ENCODE measurements at regions not wholly inside any gene's neighbourhood (a gene's known extent, or its start where the extent isn't known, plus 50 kb on each side); places are given as distances from the start of the nearest gene placed in this dataset.

DNA sequence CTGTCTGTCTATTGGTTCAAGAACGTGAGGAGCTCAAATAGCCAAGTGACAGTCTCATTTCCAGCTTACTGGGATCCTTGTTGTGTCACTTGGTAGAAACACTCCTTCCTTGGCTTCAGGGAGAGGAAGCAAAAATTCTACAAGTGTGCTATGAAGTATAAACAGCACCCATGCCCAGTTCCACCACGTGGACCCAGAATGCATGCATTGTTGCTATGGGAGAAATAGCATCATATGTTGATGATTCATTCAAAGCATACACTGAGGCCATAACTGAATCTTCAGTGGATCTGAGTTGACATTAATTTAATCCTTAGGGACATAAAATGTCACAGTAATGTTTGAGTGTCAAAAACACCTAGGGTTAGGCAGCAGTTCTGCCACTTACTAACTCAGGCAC is 199.0 kb upstream of the RXFP2 start:
- Histone ChIP-seq H3K9me3 (ENCODE audit: control insufficient read depth in 1 of 2, insufficient read depth in 1 of 2, low read depth in 1 of 2, low read length in 2 of 2) (no peaks in the 10 kb centered on the region), H3K4me3 (replicated peaks in 1 of 2; ENCODE audit: low read depth in 1 of 2, low read length in 2 of 2) (no peak overlapping the region), H3K27ac (ENCODE audit: low read depth, low read length) (no peak overlapping the region), H4K20me1 (ENCODE audit: insufficient read depth) (no peaks in the 10 kb centered on the region), H3K79me2 (ENCODE audit: insufficient read depth, low read length) (no peaks in the 10 kb centered on the region), H2AFZ (ENCODE audit: low read depth, low read length, poor library complexity, severe bottlenecking) (no peak overlapping the region), H3K4me2 (ENCODE audit: low read length) (no peak overlapping the region), H3K9ac (ENCODE audit: low read length) (no peak overlapping the region), H3K4me1 (ENCODE audit: control insufficient read depth in 1 of 2, insufficient read depth in 2 of 2, low read length in 2 of 2) (no peaks in the 10 kb centered on the region), H3K36me3 (ENCODE audit: control insufficient read depth in 1 of 2, insufficient read depth in 2 of 2, low read length in 2 of 2) (no peaks in the 10 kb centered on the region), H3K27me3 (ENCODE audit: insufficient read depth, low read length) (peaks cover 28% of the 10 kb centered on the region; the same call in 1 of the 2 replicates), H3K9me2 (ENCODE audit: insufficient read depth) (no peaks in the 10 kb centered on the region)
- ATAC-seq (no peak), DNase-seq (ENCODE audit: low read depth, low spot score) (no peak)
- ChIA-PET CTCF (no interaction called here), RAD21 (ENCODE audit: low non-redundant PET in 1 of 2, low total read pairs in 2 of 2, uncharacterized antibody in 2 of 2, unreplicated experiment in 2 of 2) (no interaction called here), POLR2A (no interaction called here)
- intact Hi-C loops (cut with micrococcal nuclease): no loop called here
- BruUV-seq (replicated peaks): no TSS peak
- TF ChIP-seq, protein P1, sequence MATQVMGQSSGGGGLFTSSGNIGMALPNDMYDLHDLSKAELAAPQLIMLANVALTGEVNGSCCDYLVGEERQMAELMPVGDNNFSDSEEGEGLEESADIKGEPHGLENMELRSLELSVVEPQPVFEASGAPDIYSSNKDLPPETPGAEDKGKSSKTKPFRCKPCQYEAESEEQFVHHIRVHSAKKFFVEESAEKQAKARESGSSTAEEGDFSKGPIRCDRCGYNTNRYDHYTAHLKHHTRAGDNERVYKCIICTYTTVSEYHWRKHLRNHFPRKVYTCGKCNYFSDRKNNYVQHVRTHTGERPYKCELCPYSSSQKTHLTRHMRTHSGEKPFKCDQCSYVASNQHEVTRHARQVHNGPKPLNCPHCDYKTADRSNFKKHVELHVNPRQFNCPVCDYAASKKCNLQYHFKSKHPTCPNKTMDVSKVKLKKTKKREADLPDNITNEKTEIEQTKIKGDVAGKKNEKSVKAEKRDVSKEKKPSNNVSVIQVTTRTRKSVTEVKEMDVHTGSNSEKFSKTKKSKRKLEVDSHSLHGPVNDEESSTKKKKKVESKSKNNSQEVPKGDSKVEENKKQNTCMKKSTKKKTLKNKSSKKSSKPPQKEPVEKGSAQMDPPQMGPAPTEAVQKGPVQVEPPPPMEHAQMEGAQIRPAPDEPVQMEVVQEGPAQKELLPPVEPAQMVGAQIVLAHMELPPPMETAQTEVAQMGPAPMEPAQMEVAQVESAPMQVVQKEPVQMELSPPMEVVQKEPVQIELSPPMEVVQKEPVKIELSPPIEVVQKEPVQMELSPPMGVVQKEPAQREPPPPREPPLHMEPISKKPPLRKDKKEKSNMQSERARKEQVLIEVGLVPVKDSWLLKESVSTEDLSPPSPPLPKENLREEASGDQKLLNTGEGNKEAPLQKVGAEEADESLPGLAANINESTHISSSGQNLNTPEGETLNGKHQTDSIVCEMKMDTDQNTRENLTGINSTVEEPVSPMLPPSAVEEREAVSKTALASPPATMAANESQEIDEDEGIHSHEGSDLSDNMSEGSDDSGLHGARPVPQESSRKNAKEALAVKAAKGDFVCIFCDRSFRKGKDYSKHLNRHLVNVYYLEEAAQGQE (IDR thresholded peaks at IDR 0.05; ENCODE audit: low read depth): no peak
- no peak for TF ChIP-seq ZNF274 (IDR thresholded peaks at IDR 0.05; ENCODE audit: low read depth, low read length)
- TF ChIP-seq, protein P2, sequence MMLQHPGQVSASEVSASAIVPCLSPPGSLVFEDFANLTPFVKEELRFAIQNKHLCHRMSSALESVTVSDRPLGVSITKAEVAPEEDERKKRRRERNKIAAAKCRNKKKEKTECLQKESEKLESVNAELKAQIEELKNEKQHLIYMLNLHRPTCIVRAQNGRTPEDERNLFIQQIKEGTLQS (IDR thresholded peaks at IDR 0.05): no peak
- TF ChIP-seq CEBPB (IDR thresholded peaks at IDR 0.05; ENCODE audit: low read depth): no peak
- TF ChIP-seq, protein P3, sequence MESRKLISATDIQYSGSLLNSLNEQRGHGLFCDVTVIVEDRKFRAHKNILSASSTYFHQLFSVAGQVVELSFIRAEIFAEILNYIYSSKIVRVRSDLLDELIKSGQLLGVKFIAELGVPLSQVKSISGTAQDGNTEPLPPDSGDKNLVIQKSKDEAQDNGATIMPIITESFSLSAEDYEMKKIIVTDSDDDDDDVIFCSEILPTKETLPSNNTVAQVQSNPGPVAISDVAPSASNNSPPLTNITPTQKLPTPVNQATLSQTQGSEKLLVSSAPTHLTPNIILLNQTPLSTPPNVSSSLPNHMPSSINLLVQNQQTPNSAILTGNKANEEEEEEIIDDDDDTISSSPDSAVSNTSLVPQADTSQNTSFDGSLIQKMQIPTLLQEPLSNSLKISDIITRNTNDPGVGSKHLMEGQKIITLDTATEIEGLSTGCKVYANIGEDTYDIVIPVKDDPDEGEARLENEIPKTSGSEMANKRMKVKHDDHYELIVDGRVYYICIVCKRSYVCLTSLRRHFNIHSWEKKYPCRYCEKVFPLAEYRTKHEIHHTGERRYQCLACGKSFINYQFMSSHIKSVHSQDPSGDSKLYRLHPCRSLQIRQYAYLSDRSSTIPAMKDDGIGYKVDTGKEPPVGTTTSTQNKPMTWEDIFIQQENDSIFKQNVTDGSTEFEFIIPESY (IDR thresholded peaks at IDR 0.05; ENCODE audit: extremely low read depth, insufficient replicate concordance, low read length): no peak
- TF ChIP-seq SIN3A (IDR thresholded peaks at IDR 0.05; ENCODE audit: low read depth): no peak
- TF ChIP-seq EZH2 (IDR thresholded peaks at IDR 0.05): no peak
- TF ChIP-seq ZFX (IDR thresholded peaks at IDR 0.05): no peak
- no peak for TF ChIP-seq RAD21 (IDR thresholded peaks at IDR 0.05; ENCODE audit: low read depth)
- TF ChIP-seq ELF1 (IDR thresholded peaks at IDR 0.05; ENCODE audit: borderline replicate concordance, low read depth): no peak
- TF ChIP-seq POLR2A (IDR thresholded peaks at IDR 0.05; ENCODE audit: borderline replicate concordance, extremely low read depth, insufficient read depth, insufficient read length): no peak
- no peak for TF ChIP-seq YY1 (IDR thresholded peaks at IDR 0.05; ENCODE audit: extremely low read depth, insufficient replicate concordance, low read depth, low read length)
- no peak for TF ChIP-seq TCF7L2 (IDR thresholded peaks at IDR 0.05; ENCODE audit: borderline replicate concordance, extremely low read depth, insufficient read depth, insufficient read length)
- TF ChIP-seq POLR2AphosphoS5 (IDR thresholded peaks at IDR 0.05; ENCODE audit: low read depth, low read length): no peak
- TF ChIP-seq EZH2phosphoT487 (IDR thresholded peaks at IDR 0.05; ENCODE audit: borderline replicate concordance): no peak
- no peak for TF ChIP-seq JUND (IDR thresholded peaks at IDR 0.05)
- no peak for TF ChIP-seq CBX3 (IDR thresholded peaks at IDR 0.05; ENCODE audit: low read depth)
- no peak for TF ChIP-seq EGR1 (IDR thresholded peaks at IDR 0.05; ENCODE audit: low read depth)
- TF ChIP-seq FOSL1 (IDR thresholded peaks at IDR 0.05; ENCODE audit: low read depth): no peak
- TF ChIP-seq, protein P4, sequence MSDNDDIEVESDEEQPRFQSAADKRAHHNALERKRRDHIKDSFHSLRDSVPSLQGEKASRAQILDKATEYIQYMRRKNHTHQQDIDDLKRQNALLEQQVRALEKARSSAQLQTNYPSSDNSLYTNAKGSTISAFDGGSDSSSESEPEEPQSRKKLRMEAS (IDR thresholded peaks at IDR 0.05): no peak
